Activated CD4-positive, alpha-beta T cell treated with anti-CD3 and anti-CD28 coated beads for 4 hours (primary cell): ENCODE measurements at regions not wholly inside any gene's neighbourhood (a gene's known extent, or its start where the extent isn't known, plus 50 kb on each side); places are given as distances from the start of the nearest gene placed in this dataset.
A peak's percentile ranks its signal among the peaks of the same experiment; 100 is the strongest.

ENCODE experiments used
- DNase-seq, 2 donors: peaks; one replicate each; pipeline ENCODE4 v3.0.0-alpha.2; 2020

DNA sequence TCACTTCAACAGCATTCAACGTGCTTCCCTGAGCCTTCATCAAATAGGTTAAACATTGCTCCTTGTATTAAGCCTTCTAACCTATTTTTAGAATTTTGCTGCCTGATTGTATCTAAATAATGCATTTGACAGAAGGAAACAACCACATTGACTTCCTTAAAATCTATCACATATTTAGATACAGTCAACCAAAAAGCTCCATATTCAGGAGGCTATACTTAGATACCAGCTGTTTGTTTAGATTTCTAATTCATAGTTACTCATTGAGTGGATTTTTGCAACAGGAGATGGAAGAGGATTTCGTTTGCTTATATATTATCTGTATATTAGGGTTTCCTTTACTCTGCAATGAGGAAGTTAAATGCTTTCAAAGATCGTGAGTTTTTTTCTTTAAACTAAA, 241.1 kb upstream of the PPP1R2C start:
- DNase-seq: no peak

DNA sequence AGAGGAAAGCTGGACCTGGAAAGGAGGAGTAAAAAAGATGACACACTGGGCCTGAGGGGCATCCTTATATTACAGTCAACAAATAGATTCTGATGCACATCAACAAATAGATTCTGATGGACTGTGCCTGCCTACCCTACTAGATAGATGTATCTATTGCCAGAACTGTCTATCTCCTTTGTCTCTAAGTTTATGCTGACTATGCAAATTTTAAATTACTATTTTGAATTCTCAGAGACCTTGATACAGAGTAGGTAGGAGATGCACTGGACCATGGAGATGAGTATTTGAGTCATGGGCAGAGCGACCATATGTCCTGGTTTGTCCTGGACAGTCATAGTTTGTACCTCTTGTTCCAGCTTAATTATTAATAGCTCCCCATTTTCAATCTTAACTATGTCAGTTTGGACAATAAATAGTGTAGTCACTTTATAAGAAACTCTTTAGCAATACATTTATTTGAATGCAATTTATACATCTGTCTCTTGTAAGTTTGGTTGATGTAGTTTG, 247.9 kb upstream of the PPP1R2C start:
- no peak for DNase-seq

DNA sequence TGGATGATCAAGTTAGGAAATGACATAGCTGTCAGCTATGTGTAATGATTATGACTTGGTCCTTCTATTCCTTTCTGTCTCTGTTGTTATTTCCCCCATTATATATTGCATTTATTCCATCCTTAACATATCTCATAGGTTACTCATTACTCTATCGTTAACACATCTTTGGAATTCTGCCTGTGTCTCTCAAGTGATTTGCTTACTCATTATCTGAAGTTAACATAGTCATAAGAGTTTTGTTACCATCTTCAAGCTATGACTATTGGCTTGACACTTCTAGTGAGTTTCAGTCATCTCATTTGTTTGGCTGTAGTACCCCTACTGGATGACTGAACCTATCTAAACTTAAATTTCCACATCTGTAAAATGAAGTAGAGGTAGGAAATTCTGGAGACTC, 286.1 kb upstream of the PPP1R2C start:
- no peak for DNase-seq

DNA sequence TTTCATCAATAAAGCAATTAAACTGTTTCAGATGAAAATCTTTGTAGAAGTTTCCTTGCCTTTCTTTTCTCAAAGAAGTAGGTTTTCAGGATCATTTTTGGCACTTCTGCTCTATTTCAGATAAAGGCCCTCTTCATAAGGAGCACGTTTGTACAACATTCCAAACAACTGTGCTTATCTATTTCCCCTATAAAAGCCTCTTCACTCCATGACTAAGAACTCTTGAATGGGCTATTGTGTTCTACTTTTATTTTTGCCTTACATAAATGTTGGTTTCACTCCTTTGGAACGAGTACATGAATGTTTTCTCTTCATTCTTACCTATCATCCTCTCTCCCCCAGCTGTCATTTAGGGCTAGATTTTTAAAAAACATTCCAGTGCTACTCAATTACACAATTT, 288.0 kb upstream of the PPP1R2C start:
- no peak for DNase-seq

DNA sequence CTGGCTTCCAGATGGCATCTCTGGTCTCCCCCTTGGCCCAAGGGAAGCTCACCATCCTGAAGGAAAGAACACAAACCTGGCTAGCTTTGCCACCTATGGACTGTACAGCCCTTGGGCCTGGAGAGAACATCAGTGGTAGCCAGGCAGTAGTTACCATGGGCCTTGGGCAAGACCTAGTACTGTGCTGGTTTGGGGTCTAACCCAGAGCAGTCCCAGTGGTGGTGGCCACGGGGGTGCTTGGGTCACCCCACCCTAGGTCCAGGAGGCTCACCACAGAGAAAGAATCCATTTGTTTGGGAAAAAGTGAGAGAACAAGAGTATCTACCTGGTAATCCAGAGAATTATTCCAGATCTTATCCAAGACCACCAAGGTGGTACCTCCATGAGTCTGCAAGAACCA, 290.7 kb upstream of the PPP1R2C start:
- no peak for DNase-seq

DNA sequence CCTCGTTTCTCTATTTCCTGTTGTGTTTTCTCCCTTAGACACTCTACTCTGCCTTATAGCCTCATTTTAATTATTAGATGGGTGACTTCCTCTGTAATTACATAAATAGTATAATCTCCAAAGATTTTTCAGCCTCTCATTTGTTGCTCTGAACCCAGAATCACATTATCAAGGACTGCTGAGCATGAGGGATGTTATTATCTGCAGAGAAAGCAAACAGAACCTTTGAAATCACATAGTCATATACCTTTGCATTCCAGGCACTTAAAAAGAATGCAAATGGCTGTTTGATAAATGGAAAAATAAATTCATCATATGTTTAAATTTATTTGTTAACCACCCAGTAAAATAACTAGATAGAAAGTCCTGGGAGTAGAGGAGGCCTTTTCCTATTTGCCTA, 305.1 kb upstream of the PPP1R2C start:
- no peak for DNase-seq

DNA sequence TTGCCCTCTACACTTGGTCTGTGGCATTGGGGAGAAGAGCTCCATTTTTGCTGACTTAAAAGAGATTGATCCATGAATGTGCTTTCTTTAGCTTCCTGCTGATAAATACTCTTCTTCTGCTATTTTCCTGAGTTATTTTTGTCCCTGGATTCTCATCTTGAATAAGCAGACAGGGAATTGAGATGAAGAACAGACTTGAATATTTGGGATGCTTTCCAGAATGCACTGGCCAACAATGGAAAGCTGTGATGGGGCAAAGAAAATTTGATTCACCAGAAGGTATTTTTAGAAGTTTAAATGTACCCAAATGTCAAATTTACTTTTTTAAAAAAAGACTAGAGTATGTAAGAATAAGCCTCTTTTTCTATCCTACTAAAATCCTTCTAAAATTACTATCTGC, 309.9 kb upstream of the PPP1R2C start:
- no peak for DNase-seq

DNA sequence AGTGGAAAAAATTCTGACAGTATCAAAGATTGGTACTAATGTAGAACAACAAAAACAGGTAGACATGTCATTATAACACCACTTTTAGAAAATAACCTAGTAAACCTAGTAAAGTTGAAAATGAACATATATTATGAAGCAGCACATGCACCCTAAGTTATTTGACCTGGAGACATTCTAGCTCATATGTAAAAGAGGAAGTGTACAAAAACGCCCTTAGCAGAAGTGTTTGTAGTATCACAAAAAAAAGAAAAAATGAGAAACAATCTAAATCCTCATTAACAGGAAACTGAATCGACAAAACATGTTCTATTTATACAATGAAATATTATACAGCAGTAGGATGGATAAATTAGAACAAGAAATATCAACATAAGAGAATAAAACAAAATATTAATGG, 318.9 kb upstream of the PPP1R2C start:
- no peak for DNase-seq

DNA sequence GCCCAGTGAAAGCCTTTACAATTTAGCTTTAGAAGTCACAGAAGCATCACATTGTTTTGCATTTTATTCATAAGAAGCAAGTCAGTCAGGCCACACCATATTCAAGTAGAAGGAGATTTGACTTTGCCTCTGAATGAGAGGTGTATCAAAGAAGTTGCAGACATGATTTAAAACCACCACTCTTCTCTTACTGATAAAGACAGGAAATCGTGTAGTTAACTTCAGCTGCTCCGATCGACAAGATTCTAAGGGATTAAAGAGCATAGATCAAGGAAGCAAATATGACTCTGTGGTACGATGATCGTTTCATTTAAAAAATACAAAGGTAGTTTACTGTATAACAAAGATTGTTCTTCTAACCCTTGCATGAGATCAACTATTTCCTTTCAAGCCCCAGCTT, 328.0 kb upstream of the PPP1R2C start:
- DNase-seq: no peak

DNA sequence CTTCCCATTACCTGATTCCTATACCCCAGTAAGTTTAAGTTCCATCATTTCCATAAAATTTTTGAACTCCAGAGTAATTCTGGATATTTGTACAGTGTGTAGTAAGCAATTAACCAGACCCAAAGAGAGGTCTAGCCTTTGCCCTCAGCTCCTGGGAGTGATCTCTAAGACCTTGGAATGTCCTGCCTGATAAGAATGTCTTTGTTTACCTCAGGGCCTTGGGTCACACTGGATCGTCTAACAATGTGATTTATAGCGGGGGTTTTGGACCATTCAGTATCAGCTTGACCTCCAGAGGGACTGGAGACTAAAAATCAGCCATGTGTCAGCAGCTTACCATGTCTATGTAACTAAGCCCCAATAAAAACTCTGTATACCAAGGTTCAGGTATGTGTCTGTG, 330.9 kb upstream of the PPP1R2C start:
- DNase-seq: no peak

DNA sequence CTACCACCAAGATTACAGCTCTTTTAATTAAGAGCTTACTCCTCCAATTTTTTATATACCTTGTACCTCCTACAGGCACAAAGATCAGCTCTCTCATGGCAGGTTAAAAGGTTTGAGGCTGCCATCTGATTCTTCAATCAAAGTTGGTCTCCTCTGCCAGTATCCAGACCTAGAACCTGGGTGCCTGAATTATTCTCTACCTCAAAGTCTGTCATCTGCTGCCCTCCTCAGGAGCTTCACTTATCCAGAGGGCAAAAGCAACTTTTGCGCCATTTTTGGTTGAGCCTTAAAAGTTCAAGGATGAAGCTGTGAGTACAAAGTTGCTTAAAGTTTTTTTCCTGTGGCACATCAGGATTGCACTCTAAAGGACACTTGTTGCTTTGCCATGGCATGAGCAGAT, 343.7 kb upstream of the PPP1R2C start:
- DNase-seq: peak in 1 of 2 donors; percentile 3

DNA sequence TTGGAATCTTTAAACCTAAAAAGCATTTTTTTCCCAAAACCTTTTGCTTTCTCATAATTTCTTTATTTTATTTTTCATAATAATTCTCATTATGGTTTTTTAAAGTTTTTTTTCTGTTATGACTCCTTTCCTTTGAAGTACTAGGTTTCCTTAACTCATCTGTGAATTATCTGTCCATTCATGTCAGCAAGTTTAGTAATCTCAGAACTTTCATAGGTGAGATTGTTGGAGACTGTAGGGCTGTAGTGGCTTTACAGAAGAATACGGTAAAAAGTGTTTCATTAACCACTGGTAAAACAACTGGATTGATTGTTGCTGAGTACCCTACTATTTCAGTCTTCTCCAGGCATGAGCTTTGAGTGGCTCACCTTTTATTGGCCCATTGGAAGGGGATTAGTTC, 361.7 kb upstream of the PPP1R2C start:
- no peak for DNase-seq

DNA sequence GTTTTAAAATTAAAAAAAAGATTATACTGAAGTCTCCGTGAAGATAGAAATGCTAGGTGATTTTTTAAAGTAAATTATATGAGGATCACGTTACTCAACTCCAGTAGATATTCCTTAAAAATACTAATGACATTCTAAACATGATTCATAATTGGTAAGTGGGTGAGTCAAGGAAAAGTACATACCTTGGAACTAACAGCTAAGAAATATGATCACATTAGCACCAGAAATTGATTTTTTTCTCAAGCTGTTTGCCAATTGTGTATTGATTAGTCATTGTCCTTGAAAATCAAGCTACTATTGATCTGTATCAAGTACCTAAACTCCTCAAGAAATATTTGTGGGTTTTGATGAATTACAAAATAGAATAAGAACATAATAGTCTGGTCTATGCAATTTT, 362.6 kb upstream of the PPP1R2C start:
- DNase-seq: no peak

DNA sequence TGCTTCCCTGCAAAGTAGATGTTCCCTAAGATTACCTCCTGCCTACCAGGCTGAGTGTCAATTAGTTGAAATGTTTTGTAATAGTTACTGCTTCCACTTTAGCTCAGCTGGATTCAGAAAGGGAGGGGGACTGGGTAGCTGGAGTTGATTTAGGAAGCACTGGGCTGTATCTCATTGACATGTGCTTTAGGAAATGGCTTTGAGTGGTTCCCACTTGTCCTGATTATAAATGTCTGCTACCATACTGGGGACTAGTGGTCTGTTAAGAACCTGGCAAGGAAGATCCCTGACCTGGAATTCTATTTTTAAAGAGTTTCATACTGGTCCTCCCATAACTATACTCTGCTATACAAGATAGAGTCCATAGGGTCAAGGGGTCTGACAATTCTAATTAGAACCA, 363.9 kb upstream of the PPP1R2C start:
- DNase-seq: no peak

DNA sequence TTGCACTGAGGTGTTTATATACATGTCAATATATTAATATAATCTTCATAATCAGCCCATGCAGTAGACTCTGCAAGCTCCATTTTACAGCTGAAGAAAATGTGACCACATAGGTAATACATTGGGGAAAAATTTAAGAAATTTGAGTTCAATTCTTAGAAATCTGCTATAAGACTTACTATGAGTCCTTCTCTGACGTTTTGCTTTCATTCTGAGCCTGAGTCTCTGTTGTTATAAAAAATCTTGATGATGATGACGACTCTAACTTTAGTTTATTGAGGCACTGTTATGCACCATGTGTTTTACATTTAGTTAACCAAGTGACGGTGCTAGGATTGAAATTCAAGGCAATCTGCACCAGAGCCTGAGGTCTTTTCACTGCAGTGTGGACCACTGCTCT, 370.3 kb upstream of the PPP1R2C start:
- DNase-seq: no peak

DNA sequence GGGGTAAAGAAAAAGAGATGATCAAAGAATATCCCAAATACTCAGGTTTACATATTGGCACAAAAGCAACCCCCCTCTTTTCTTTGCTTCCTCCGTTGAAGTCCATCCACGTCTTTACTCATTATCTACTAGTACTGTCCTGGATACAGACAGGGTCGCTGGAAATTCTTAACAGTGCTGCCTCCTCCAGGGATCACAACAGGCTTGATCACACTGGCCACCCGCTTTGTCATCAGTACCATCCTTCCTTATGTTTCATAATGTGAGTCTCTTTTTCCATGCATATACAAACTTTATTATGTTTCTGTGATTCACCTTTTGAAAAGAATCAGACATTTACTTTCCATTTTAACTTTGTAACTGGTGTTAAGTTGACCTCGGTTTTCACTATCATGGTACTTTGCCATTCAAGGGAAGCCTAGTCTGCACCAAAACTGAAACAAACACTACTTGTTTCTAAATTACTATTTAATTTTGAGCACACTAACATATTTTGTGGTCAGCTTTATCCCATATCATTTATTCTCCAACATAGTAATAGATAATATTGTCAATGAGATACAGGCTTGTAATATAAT, 387.5 kb upstream of the PPP1R2C start:
- DNase-seq: peak in 1 of 2 donors; percentile 1

DNA sequence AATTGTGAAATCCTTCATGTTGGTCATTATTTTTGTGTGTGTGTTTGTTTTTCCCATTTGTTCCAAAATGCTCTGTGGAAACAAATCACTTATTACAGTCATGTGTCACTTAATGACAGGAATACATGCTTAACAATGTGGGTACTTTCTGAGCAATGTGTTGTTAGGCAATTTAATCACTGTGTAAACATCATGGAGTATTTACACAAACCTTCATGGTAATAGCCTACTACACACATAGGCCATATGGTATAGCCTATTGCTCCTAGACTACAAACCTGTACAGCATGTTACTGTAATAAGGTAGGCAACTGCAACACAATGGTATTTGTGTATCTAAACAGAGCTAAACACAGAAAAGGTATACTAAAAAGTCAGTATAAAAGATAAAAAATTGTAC, 388.9 kb upstream of the PPP1R2C start:
- no peak for DNase-seq

DNA sequence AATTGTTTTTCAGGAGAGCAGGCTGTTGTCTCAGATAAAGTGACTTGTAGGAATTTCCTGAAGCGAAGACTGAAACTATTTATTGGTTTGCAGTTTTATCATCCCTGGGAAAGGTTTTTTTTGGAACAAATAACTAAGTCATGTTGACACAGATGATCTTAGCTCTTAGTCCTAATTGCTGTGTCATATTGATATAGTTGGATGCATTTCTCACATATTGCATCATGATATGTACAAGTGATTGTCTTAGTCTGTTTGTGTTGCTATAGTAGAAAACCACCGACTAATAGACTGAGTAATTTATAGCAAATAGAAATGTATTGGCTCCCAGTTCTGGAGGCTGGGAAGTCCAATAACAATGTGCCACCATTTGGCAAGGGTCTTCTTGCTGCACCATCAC, 397.5 kb upstream of the PPP1R2C start:
- DNase-seq: no peak

DNA sequence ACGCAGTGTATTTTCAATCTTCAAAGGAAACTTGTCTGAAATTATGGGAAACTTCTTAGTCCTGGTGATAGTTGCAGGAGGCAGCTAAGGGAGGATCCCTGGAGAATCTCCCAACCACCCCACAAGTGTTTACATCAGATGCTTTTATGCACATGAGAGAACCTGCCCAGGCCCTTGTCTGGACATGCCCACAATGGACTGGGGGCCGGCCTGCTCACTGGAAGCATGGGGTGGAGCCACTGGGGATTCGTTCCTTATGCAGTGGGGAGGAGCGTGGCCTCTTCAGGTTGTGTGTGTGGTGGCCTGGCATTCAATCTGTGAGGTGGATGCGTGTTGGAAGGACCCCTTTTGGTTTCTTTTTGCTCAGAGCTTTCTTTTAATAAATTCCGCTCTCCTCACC, 398.7 kb upstream of the PPP1R2C start:
- no peak for DNase-seq

DNA sequence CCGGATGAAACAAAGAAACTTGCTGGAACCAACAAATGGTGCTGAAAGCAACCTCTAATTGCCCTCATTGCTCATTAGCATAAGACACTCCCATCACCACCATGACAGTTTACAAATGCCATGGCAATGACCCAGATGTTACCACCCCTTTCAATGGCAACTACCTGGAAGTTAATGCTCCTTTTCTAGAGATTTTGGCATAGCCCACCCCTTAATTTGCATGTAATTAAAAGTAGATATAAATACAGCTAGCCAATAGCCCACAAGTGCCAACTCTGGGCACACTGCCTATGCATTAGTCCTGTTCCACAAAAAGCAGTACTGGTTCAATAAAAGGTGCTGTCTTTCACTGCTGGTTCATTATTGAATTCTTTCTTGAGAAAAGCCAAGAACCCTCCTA, 410.3 kb upstream of the PPP1R2C start:
- no peak for DNase-seq

DNA sequence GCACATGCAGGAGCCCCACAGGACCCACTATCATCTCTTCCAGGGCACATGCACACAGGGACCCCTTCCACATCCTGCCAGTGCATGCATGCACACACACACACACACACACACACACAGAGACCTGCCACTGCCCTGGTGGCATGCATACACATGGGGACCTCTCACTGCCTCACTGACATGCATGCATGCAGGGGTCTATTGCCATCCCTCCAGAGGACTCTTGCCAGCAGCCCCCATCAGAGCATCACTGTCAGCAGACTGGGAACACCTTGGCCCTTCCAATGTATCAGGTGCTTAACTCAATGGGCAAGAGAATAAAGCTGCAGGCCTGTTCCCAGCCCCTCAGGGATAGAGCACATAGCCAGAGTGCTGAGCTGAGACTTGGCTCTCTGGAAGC, 433.6 kb upstream of the PPP1R2C start:
- no peak for DNase-seq

DNA sequence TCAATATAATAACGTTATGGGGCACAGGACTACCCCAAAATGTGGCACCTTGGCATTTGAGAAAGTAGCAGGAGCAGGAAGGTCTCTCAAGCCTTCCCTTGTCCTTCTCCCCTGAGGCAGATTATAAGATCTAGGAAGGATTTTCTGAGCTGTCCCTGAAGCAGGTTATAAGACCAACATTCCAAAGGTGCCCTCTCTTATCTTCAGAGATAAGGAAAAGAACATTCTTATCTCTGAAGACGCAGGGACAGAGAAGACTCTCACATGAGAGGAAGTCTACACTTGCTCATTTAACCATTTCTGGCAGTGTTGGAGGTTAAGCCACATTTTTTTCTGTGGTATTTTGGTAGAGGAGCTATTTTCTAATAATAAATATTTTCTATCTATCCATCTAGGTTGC, 437.9 kb upstream of the MAOA start:
- DNase-seq: no peak

DNA sequence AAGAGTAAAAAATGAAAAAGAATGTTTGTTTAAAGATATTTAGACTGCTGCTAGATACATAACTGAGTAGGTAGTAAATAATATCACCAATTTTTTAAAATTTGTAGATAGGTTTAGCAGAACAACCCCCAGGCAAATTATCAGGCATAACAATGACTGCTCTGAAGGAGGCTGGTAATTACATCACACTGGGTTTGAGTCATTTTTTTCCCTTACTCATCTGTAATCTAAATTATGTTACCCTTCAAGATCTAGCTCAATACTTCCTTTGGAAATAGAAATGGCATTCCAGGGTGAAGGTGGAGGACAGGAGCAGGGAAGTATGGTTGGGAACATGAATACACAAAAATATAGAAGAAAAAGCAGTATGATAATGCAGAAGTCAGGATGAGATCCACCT, 431.6 kb upstream of the MAOA start:
- DNase-seq: no peak

DNA sequence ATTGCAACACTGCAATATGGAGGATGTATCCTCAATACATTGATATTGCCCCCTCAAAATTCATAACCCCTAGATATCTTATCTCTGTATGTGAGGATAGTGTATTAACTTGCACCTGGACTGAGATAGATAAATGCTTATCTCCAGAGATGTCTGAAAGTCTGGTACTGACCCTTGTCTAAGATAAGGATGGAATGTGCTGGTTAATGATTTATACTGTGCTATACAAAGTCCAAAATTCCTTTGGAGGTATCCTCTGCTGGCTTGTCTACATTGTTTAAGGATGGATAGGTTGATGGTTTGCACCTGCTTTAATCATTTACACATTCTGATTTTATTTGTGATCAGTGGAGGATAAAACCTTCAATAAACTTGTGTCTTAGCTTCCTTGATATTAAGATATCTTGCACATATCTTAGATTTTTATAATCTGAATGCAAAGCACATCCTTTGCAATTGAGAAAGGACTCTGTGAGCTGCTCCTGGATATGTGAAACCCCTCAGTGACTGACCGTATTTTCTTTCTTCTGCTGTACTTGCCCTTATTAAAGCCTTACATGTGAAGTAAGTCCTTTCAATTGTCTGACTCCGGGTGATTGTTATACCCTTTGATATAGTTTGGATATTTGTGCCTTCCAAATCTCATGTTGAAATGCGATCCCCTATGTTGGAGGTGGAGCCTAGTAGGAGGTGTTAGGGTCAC, 430.3 kb upstream of the MAOA start:
- DNase-seq: no peak

DNA sequence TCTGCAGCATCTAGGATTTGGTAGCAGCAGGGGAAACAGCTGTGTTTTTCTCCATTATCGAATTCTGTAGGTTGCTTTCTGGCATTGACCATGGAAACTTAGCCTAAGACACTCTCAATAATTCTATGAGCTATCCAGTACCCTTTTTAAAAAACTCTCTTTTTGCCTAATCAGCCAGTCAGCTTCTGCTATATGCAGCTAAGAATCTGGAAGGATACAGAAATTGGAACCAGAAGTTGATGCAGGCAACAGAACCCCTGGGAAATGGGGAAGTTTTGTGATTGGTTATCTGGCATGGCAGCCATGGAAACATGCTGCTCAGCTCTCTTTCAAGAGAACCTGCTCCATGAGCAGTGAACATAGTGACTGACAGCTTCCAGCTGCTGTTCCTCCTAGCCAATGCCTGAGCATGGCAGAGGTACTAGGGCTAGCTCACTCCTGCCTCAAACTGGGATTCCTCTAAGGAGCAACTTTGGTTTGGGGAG, 417.6 kb upstream of the MAOA start:
- DNase-seq: no peak
